Liver (tissue), 2 donors: ENCODE measurements at regions not wholly inside any gene's neighbourhood (a gene's known extent, or its start where the extent isn't known, plus 50 kb on each side); places are given as distances from the start of the nearest gene placed in this dataset.

Experiments used
- HNF4G ChIP-seq: IDR thresholded peaks from 2 replicates; pipeline ENCODE4 v1.6.1; 2016; ENCODE audit warnings: antibody characterized with exemption
- SP1 ChIP-seq: IDR thresholded peaks from 2 replicates; pipeline ENCODE4 v1.6.1; 2018; ENCODE audit warnings: antibody characterized with exemption, mild to moderate bottlenecking
- TAF1 ChIP-seq: conservative IDR thresholded peaks from 2 replicates; pipeline ENCODE4 v1.6.1; 2016; ENCODE audit warnings: antibody characterized with exemption, mild to moderate bottlenecking
- YY1 ChIP-seq: IDR thresholded peaks from 2 replicates; pipeline ENCODE4 v1.6.1; 2016; ENCODE audit warnings: antibody characterized with exemption, mild to moderate bottlenecking
- TF ChIP-seq, protein P1 (sequence below): IDR thresholded peaks from 2 replicates; pipeline ENCODE4 v1.6.1; 2016; ENCODE audit warnings: antibody characterized with exemption
- donor health status: healthy.

DNA sequence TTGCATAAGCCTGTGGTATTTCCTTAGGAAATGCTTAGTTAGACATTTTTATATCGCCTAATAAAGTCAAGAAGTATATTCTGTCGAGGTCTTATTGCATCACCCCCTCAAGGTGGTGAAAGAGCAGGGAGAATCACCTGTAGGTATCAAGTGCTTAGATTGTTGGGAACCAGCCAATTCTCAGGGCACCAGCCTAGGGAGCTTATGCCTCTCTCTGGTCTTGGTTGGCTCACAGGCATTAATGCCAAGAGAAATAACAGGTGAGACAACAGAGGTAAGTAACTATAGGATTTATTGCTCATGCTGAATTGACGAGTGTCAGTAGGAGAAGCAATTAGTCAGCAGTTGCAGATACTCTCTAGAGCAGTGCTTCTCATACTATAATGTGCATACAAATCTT lies 663.3 kb upstream of the ZNF804A start:
- TF ChIP-seq SP1 = no peak
- TF ChIP-seq HNF4G = no peak
- TF ChIP-seq TAF1 = no peak
- TF ChIP-seq YY1 = no peak
- TF ChIP-seq, protein P1, sequence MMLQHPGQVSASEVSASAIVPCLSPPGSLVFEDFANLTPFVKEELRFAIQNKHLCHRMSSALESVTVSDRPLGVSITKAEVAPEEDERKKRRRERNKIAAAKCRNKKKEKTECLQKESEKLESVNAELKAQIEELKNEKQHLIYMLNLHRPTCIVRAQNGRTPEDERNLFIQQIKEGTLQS = no peak
